Effector memory CD4-positive, alpha-beta T cell (primary cell): ENCODE measurements at regions not wholly inside any gene's neighbourhood (a gene's known extent, or its start where the extent isn't known, plus 50 kb on each side); places are given as distances from the start of the nearest gene placed in this dataset.

Experiments
- DNase-seq, 3 donors: peaks; one replicate each; pipeline ENCODE4 v3.0.0-alpha.2; 2020
- H3K27ac ChIP-seq: 2 replicates; pipeline ENCODE4 v1.7.0; 2013; ENCODE audit warnings: mild to moderate bottlenecking, low read length, moderate library complexity; ENCODE audit not compliant: insufficient read depth, poor library complexity, severe bottlenecking
- H3K27me3 ChIP-seq: replicated peaks from 2 replicates; pipeline ENCODE4 v1.7.0; 2013; ENCODE audit warnings: mild to moderate bottlenecking, low read length; ENCODE audit not compliant: insufficient read depth, control insufficient read depth, poor library complexity, severe bottlenecking
- H3K36me3 ChIP-seq: 2 replicates; pipeline ENCODE4 v1.7.0; 2013; ENCODE audit warnings: mild to moderate bottlenecking, low read length, moderate library complexity; ENCODE audit not compliant: control insufficient read depth, insufficient read depth
- H3K4me1 ChIP-seq: 2 replicates; pipeline ENCODE4 v1.7.0; 2013; ENCODE audit warnings: low read length, mild to moderate bottlenecking; ENCODE audit not compliant: control insufficient read depth, insufficient read depth, poor library complexity, severe bottlenecking
- H3K4me3 ChIP-seq: 2 replicates; pipeline ENCODE4 v1.7.0; 2013; ENCODE audit warnings: low read length, low read depth, mild to moderate bottlenecking; ENCODE audit not compliant: insufficient read depth, poor library complexity, severe bottlenecking
- H3K9me3 ChIP-seq: 2 replicates; pipeline ENCODE4 v1.7.0; 2013; ENCODE audit warnings: mild to moderate bottlenecking, low read length, moderate library complexity; ENCODE audit not compliant: control insufficient read depth

GRCh38 chr4:24339260-24339659 lies 245.1 kb downstream of the DHX15 start:
- Histone ChIP-seq H3K4me3 (no peak overlapping the region), H3K27me3 (no peaks in the 10 kb centered on the region), H3K4me1 (no peaks in the 10 kb centered on the region), H3K27ac (no peak overlapping the region), H3K9me3 (no peaks in the 10 kb centered on the region), H3K36me3 (no peaks in the 10 kb centered on the region)
- DNase-seq, result no peak

DNA sequence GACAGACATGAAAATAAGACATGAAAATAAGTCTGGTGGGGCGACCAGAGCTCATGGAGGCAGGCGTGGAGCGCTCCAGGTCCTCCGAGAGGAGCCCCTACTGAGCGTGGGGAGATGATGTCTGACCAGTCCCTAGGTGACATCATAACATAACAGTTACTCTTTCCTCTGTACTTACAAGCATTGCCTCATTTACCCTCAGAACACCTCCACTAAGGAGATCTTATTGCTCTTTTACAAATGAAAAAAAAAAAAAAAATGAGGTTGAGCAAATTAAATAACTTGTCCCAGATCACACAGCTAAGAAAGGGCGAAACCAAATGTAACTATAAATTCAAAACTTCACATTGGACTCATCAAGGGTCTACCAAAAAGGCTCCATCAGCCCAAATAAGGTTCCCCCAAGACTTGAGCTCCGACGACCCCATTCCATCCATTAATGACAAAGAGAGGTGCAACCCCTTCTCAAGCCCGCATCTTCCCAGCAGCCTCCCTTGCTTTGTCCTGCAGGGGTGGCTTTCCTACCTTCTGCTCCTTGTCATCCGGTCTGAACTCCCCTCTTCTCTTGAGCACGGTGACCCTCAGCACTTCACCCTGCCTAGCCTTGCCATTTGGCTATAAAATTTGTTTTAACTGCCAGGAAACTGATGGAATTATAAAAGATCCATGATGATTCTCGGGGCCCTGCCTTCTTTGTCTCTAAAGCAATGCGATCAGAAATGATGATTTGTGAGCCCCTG lies 246.7 kb downstream of the DHX15 start:
- no peaks in the 10 kb centered on the region for H3K4me1 ChIP-seq
- no peaks in the 10 kb centered on the region for H3K9me3 ChIP-seq
- no peak overlapping the region for H3K4me3 ChIP-seq
- DNase-seq, result no peak
- no peaks in the 10 kb centered on the region for H3K27me3 ChIP-seq
- H3K36me3 ChIP-seq, result no peaks in the 10 kb centered on the region
- H3K27ac ChIP-seq, result no peak overlapping the region

DNA sequence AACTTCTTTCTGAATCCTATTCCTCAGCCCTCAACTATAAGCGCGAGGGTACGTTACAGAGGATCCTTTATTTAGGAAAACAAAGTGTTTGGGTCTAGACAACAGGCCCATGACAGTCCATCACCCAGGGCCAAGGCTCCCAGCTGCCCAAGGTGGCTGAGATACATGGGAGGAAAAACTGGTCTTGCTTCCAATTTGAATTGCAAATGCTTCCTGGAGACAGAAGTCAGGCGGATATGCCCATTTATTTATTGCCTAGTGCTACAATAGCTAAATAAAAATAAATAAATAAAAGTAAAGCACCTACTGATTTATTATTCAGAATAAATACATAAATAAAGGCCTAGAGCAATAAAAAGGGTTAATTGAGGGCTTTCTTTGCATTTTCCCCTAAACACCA lies 248.7 kb downstream of the DHX15 start:
- Histone ChIP-seq H3K4me3 (no peak overlapping the region), H3K27me3 (no peaks in the 10 kb centered on the region), H3K36me3 (no peaks in the 10 kb centered on the region), H3K9me3 (no peaks in the 10 kb centered on the region), H3K27ac (no peak overlapping the region), H3K4me1 (no peaks in the 10 kb centered on the region)
- no peak for DNase-seq

- Histone ChIP-seq H3K36me3 (no peaks in the 10 kb centered on the region), H3K4me1 (no peaks in the 10 kb centered on the region), H3K9me3 (no peaks in the 10 kb centered on the region), H3K27me3 (no peaks in the 10 kb centered on the region), H3K4me3 (no peak overlapping the region), H3K27ac (no peak overlapping the region)
- DNase-seq, result no peak
These were observed 249.4 kb downstream of the DHX15 start for GRCh38 chr4:24334906-24335305.

DNA sequence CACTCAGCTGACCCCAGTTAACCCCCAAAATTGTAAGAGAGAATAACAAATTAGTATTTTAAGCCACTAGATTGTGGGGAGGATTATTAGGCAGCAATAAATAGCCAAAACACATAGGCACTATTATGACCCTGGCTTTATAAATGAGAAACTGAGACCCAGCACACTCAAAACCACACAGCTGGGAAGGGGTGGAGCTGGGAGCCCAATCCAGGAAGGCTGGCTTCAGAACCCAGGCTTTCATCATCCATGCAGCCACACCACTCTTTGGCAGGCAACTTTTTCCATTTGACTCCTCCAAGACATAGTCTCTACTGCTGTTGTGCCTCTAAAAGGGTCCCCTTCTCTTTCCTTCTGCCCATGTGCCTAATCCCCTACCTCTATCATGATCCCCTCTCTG lies 253.8 kb downstream of the DHX15 start:
- H3K9me3 ChIP-seq, result no peaks in the 10 kb centered on the region
- H3K27ac ChIP-seq, result no peak overlapping the region
- DNase-seq, result no peak
- no peak overlapping the region for H3K4me3 ChIP-seq
- H3K36me3 ChIP-seq, result no peaks in the 10 kb centered on the region
- no peaks in the 10 kb centered on the region for H3K4me1 ChIP-seq
- no peaks in the 10 kb centered on the region for H3K27me3 ChIP-seq

DNA sequence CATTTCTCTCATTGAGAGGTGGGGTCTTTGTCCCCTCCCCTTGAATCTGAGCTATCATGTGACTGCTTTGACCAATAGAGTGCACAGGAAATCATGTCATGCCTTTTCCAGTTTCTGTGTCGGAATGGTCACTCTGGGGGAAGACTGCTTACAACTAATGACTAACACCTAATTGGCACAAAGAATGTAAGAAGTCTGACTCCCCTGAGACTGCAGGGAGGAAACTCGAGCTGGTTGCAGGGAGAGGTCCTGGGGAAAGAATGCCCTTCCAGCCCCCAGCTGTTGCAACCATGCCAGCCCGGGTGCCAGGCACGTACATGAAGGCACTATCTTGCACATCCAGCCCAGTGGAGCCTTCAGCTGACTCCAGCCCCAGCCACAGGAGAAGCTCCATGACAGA lies 254.2 kb downstream of the DHX15 start:
- no peak for DNase-seq
- no peaks in the 10 kb centered on the region for H3K36me3 ChIP-seq
- no peak overlapping the region for H3K27ac ChIP-seq
- no peaks in the 10 kb centered on the region for H3K9me3 ChIP-seq
- H3K4me1 ChIP-seq, result no peaks in the 10 kb centered on the region
- H3K27me3 ChIP-seq, result no peaks in the 10 kb centered on the region
- H3K4me3 ChIP-seq, result no peak overlapping the region

DNA sequence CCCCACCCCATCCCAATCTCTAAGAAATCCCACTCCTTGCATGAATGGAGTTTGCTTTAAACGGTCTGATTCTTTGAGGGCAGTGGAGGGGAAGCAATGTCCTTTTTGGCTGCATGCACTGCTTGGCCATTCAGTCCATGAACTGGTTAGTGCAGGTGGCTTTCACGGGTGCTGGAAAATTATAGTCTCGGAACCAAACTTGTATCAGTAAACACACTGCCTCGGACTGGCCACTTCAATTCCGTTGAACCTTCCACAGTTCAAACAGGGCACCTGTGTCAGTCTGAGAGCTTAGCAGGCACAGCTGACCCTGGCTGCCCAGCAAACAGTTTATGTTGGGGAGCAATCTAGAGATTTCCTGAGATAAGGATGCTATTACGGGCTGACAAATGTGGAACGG lies 255.6 kb downstream of the DHX15 start:
- H3K27ac ChIP-seq, result no peak overlapping the region
- no peaks in the 10 kb centered on the region for H3K4me1 ChIP-seq
- H3K36me3 ChIP-seq, result no peaks in the 10 kb centered on the region
- H3K27me3 ChIP-seq, result no peaks in the 10 kb centered on the region
- H3K4me3 ChIP-seq, result no peak overlapping the region
- H3K9me3 ChIP-seq, result no peaks in the 10 kb centered on the region
- DNase-seq, result no peak

DNA sequence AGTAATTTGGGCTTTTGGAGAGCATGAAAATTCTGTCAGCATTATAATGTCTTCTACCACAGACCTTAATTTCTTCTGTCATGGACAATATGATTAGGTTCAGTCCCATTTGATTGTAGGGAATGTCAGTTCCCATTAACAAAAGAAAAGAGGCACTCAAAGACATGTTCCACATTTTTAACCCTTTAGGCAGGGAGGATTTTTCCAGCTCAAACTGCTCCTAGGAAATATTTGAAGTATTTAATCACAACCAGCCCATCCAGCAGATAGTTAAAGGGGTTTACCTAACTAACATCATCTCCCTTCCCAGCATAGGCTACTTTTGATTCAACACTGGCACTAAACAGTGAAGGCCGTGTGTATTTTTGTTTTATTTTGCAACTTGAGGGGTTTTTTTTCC lies 256.0 kb downstream of the DHX15 start:
- Histone ChIP-seq H3K36me3 (no peaks in the 10 kb centered on the region), H3K4me3 (no peak overlapping the region), H3K4me1 (no peaks in the 10 kb centered on the region), H3K9me3 (no peaks in the 10 kb centered on the region), H3K27ac (no peak overlapping the region), H3K27me3 (no peaks in the 10 kb centered on the region)
- DNase-seq, result no peak

DNA sequence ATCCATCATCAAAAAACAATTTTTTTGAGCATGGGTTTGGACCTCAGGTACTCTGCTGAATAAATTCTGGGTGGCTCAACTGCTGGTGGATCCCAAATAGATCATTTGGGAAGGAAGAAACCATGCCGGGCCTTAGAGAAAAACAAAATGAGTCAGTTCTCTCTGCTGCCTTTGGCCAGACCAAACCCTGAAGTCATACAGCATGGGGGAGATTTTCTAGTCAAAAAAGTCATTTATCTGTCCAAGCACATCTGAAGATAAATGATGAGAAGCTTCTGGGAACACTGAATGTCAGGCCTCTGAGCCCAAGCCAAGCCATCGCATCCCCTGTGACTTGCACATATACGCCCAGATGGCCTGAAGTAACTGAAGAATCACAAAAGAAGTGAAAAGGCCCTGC lies 261.4 kb downstream of the DHX15 start:
- H3K27me3 ChIP-seq, result no peaks in the 10 kb centered on the region
- no peak for DNase-seq
- no peaks in the 10 kb centered on the region for H3K36me3 ChIP-seq
- H3K27ac ChIP-seq, result no peak overlapping the region
- H3K9me3 ChIP-seq, result no peaks in the 10 kb centered on the region
- no peak overlapping the region for H3K4me3 ChIP-seq
- no peaks in the 10 kb centered on the region for H3K4me1 ChIP-seq

- no peak overlapping the region for H3K27ac ChIP-seq
- DNase-seq, result no peak
- H3K9me3 ChIP-seq, result no peaks in the 10 kb centered on the region
- no peaks in the 10 kb centered on the region for H3K4me1 ChIP-seq
- no peak overlapping the region for H3K4me3 ChIP-seq
- H3K36me3 ChIP-seq, result no peaks in the 10 kb centered on the region
- H3K27me3 ChIP-seq, result no peaks in the 10 kb centered on the region
These were observed 261.8 kb downstream of the DHX15 start for GRCh38 chr4:24322511-24322910.
